ENCODE measurements at regions not wholly inside any gene's neighbourhood (a gene's known extent, or its start where the extent isn't known, plus 50 kb on each side); places are given as distances from the start of the nearest gene placed in this dataset.

DNA sequence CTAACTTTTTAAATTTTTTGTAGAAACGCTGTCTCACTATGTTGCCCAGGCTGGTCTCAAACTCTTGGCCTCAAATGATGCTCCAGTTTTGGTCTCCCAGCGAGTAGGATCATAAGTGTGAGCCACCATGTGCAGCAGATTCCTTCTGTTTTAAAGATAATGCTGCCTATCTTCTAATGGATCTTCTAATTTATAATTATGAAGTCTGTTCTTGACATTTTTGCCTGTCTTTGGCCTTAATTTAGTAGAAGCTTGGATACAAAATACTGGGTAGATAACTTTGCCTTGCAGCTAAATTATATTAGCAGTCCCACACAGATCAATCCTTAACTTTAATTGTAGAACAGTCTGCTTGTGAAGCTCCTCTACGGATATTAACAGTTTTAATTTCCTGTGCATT, 566.6 kb upstream of the CDH8 start:
- no peak for DNase-seq (ENCODE audit: low read depth, low spot score)

DNA sequence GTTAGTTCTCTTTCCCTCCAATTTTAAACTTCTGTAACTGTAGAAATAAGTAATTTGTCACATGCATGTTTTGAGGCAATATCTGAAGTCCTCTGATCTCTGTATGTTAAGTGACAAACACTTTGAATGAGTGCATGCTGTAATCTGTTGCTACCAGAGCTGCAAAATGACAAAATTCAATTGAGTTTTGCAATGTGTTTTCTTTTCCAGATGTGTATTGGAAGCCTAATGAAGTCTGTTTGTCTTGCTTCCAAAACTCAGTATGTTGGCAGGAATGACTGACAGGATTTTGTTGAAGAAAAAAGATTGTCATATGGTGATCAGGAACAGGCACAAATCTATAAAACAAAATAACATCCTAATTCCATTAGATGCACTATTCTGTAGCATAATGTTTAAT, 561.6 kb upstream of the CDH8 start:
- DNase-seq (ENCODE audit: low read depth, low spot score) = no peak

DNA sequence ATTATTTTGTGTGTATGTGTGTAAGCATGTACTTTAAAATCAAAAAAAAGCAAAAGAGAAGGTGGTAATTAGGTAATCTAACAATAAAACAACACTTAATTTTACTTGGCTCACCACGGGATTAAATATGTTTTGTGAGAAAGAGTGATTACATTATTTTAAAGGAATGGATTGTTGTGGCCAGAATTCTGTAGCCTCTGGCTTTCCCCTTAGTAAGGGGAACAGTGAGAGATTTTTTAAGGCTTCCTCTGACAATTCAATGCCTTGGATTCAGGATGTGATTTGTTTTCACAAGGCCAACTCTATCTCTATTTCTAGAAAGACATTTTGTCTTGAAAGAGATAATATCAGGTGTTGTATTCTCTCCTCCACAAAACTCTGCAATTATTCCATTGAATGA, 560.3 kb upstream of the CDH8 start:
- DNase-seq (ENCODE audit: low read depth, low spot score) = no peak

DNA sequence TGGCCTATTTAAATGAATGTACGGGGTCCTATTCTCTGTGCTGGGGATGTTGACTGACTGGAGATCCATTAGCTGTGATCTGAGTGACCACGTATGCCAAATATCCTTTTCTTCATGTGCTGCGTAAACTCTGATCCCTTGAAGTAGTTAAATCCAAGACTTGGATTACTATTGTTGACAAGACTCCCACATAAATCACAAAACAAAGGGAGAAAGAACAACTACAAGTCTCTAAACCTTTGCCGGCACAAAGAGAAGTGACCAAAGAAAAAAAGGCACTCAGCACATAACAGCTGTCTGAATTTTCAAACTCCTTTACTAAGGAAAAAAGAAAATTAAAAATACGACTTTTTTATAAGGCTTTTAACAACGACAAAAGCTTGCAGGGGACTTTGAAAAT, 559.9 kb upstream of the CDH8 start:
- no peak for DNase-seq (ENCODE audit: low read depth, low spot score)

DNA sequence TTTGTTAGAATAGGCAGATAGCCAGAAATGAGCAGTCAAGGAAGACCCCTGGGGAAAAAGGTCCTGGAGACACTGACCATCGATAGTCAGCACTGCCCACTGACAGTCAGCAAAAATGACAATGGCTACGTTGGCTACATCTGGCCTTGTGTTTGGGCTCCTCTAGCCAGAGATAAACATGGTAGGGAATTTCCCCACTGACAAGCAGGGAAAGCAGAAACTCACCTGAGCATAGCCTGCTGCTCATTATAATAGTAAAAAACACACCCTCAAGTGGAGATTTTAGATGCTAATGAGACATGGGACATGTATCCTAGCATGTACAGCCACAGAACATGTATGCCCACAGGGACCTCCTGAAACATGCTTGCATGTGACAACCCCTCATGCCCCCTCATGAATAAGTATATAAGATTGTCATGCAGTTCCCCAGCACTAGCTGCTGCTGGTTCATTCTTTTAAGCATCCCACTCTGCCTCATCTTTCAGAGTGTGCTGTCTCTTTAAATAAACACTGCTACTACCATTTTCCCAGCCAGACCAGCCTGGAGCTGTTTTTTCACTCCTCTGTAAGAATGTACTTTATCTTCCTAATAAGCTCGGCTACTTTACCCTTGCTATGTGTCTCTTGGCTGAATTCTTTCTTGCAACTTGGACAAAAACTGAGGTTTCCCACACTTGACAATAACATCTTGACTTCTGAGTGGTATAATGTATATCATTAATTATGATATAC, 550.1 kb upstream of the CDH8 start:
- DNase-seq (ENCODE audit: low read depth, low spot score) = no peak

DNA sequence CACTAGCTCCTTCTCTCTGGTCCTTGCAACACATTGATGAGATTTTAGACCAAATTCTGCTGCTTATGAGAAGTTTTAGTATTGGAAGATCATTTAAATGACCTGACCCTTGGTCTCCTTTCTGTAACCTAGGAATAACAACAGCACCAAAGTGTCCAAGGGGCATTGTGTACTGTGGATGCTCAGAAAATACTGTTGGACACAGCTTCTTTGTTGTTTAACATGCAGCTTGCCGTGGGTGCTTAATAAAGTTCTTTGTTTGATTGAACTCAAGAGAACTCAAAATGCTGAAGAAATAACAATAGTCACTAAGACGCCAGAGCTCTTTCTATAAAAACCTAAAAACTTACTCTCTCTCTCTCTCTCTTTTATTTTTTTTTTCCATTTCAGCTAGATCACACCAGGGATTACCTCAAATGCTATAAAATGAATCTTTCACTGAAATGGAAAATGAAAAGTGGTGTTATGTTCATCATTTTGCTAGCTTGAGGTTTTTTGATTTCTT, 548.9 kb upstream of the CDH8 start:
- no peak for DNase-seq (ENCODE audit: low read depth, low spot score)

DNA sequence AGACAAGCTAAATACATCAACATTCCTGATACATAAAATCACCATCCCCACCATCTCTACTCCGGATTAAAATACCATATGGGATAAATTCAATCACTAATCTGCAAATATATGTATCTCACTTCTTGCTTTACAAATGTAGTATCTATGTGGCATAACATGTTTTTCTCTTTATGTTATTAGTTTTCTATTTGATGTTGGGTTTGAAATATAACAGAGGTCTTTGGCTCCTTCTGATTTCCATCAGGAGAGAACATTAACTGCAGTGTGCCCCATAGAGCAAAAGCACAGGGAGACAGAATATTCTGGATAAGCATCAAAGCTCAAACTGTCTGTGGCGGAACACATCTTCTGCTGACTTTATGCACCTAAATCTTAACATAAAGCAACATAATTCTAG, 547.2 kb upstream of the CDH8 start:
- no peak for DNase-seq (ENCODE audit: low read depth, low spot score)

DNA sequence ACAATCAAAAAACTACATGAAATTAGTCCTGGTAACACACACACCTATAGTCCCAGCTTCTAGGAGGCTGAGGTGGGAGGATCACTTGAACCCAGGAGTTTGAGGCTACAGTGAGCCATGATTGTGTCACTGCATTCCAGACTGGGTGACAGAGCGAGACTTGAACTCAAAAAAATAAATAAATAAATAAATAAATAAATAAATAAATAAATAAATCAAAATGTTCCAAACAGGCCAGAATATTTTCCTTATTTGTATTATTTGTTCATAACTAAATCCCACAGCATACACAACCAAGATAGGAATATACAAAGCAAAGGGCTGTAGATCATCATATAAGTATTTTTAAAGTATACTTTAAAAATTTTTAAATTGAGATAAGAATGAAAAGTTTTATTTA, 537.2 kb upstream of the CDH8 start:
- no peak for DNase-seq (ENCODE audit: low read depth, low spot score)

DNA sequence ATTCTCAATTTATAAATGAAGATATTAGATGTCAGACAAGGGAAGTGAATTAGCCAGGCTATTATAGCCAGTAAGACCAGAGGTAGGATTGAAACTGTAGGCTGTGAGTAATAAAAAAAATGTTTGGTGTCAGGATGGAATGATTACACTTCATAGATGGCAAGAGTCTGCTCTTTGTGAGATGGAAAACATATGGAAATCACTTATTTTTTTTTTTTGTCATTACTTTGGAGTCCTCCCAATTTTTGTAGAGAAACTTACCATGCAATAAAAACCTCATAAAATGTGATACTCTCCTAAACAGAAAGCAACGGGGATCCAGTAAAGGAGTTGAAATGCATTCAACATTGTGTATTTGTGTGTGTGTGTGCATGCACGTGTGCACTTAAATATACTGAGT, 532.7 kb upstream of the CDH8 start:
- DNase-seq (ENCODE audit: low read depth, low spot score) = no peak

DNA sequence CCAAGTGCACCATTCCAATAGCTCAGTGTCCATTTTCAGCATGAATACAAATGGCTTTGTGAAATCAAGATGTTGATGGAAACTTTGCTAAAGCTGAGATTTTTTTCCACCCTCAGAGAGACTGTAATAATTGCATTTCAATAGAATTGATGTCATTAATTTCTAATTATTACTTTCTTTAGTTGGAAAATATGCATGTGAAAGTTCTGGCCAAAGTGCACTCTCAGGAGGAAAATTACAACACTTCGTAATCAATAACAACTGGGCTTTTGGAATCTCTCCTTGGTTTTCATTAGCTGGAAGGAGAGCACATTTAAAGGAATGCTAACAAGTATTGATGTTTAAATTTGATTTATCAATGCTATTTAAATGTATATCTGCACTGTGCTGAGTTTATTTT, 529.5 kb upstream of the CDH8 start:
- no peak for DNase-seq (ENCODE audit: low read depth, low spot score)

DNA sequence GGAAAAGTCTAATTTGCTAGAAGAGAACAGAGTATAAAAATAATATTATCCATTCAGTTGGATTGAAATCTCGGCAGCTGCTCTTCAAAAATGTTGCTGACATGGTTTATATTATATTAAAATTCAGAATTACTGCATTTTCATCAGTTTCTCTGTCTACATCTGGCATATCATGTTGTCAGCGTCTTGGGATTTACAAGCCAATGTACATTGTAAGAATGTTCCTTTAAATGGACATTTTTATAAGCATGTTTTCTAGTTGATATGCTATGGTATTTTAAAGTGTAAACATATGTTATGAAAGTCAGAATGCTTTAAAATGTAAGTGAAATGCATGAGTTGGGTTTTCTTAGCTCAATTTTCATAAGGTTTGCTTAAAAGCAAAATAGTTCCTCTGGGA, 528.1 kb upstream of the CDH8 start:
- DNase-seq (ENCODE audit: low read depth, low spot score) = no peak

DNA sequence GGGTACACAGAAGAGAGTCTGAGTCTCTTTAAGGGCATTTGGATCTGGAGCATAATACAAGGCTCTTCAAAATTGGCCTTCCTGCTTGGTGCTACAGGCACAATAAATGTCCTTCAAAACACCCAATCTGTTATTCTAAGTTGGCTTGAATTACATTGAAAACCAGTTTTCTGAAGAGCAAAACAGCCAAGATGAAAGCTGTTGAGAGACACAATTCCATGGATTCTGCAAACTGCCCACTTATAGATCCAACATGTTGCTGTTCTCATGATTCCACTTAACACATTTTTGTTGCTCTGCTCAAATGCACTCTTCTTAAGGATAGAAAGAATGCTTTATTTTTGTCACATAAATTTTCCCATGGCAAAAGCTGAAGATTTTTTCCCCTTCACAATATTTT, 525.9 kb upstream of the CDH8 start:
- DNase-seq (ENCODE audit: low read depth, low spot score) = no peak

DNA sequence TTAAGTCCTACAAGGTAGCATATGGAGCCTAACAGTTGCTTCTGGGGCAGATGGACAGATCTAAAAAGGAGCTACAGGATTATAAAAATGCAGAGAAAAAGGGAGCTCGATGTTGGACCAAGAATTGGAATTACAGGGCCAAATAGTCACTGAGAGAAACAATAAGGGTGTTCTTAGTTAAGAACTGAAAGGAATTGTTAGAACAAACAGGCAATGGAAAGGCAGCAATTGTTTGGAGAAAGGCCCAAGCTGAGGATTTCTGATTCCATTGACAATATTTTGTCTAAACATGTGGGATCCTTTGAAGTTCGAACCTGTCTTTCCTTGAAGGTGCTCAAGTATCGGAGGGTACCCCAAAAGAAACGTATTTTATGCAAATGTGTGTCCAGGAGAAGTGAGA, 513.6 kb upstream of the CDH8 start:
- no peak for DNase-seq (ENCODE audit: low read depth, low spot score)

DNA sequence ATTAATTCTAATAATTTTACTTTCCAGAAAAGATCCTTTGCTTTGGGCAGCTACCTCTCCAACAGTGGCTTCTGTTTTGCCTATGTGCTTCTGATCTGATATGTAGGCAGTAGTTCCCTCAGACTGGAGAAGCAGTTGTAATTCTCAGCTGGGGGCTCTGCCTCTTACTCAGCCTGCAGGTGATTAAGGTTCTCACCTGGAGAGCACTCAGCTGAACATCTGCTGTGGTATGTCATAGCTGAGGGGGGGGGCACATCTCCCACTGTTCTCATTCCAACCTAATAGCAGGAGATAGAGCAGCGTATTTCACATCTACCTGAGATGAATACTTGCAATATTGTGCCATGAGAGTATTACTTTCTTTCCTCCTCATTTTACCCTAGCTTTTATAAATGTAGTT, 511.9 kb upstream of the CDH8 start:
- DNase-seq (ENCODE audit: low read depth, low spot score) = no peak

DNA sequence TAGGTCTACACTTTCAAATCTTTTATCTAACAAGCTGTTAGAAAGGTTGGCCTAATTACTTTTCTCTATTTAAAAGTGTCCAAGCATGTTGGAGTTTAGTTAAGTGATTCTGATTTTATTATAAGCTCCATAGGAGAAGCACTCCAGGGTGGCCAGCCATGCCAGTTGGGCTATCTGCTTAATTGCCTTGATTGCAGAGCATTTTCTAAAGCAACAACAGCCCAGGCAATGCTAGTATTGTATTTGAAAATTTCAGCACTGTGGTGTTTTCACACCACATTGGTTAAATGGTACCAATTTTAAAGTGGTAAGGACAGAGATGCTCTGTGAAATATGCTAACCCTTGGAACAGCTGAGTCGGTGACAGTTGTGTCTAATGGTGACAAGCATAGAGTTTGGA, 510.5 kb upstream of the CDH8 start:
- DNase-seq (ENCODE audit: low read depth, low spot score) = no peak

DNA sequence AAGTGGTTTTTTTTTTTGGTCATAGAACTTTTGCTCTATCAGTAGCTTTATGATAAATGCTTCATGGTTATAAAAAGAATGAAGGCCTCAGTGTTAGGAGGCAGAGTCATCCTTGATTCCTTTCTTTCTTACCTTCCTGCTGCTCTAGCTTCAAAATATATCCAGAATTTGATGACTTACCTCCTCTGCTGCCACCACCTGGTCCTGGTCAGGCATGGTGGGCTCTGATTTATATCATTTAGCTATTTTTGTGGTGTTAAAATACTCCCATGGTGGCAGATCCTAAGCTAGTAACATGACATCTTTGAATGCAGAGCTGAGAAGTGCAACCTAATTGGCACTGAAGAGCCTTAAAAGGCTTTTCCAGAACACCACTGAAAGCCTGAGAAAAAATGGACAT, 508.8 kb upstream of the CDH8 start:
- DNase-seq (ENCODE audit: low read depth, low spot score) = no peak

DNA sequence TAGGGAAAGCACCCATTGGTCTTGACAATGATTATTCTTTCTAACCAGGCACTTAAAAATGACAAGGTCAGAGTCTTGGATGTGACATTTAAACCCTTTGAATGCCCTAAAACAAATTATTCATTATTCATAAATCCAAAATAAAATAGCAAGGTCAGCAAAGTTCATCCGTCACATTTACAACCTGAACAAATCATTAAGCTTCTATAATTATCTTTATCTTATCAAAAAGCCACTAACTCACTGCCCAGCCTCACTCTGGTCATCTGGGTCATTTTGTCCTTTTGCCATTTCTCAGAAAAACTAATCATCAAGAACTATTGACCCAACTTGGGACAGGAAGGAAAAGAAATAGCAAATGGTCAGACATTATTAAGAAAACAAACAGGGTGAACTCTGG, 507.3 kb upstream of the CDH8 start:
- no peak for DNase-seq (ENCODE audit: low read depth, low spot score)

DNA sequence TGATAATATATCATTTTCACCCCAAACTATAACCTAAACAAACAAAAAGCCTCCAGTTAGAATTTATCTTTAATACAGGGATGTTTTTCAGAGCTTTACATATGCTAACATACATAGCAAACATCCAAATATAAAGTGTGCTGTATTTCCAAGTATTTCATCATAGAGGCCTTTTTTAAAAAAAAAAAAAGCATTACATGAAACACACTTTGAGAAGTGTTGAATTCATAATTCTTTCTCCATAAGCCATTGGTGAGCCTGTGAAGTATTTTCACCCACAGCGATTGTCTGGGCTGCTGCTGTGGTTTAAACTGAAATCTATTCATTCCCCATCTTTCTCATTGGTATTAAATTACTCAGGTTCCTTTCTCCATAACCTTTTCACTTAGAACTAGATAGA, 503.4 kb upstream of the CDH8 start:
- DNase-seq (ENCODE audit: low read depth, low spot score) = no peak

DNA sequence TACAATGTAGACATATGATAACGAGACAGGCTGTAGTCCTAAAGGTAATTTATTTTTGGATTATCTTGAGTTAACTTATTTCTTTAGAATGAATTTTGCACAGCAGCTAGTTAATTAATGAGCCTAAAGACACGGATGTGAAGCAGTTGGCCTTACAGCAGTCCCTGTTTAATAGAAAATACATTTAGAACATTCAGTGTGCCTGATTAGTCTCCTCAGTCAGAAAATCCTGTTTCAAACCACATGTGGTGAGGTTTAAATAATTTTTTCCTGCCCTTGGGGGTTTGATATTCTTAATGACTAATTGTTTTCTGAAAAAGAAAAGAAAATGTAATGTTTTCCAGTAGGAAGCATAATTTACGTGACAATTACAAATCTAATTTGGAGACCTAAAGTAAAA, 494.2 kb upstream of the CDH8 start:
- DNase-seq (ENCODE audit: low read depth, low spot score) = no peak

DNA sequence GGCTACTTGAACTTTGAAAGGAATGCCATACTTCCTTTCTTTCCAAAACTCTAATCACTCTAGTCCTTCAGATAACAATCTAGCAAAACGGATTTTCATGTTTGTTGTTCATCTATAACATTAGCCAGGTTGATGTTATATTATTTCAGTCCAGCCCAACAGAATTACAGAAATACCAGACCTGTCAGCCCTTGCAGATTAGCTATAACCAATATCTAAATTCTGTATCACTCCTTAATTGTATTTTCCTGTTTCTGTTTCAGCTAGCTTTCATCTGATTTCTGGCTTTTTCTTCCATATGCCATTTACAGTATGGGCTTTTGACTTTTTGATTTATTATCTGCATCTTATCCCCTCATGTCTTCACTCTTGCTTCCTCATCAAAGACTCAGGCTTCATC, 479.8 kb upstream of the CDH8 start:
- DNase-seq (ENCODE audit: low read depth, low spot score) = no peak

DNA sequence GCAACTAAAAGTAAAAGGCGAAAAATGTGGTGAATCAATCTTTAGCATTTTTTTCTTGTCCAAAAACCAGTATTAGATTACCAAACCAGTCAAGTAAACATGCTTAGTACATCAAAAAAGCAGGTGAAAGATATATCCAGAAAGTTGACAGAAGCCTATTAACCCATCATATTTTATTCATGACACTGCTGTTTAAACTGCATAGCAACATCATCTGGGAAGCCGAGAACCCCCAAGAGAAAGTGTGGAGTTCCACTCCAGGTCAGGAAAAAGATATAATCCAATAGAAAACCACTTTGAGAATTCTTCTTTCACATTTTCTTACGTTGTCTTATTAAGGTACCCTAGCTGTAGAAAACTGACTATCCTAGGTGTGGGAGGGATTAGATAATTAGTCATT, 466.8 kb upstream of the CDH8 start:
- no peak for DNase-seq (ENCODE audit: low read depth, low spot score)

DNA sequence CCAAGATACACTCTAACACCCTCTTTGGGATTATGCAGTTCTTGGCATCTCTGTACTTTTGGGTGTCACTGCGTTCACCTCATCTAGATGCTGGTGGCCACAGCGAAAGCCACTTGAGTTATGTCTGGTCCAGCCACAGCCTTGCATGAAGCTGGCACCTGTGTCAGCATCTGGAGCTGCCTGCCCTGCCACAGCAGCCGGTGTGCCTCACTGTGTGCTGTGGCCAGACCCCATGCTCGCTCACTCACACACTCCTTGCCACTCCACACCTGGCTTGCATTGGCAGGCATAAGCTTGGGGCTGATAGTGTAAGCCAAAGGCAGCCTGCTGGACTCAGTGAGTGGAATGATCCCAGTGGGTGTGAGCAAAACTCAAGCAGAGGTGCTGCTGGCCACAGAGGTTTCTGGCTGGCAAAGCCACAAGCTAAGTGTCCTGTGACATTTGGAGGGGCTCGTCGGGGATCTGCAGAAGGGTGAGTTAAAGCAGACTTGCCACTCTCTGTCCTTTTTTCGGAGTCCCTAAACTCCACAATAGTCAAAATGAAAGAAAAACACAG, 442.7 kb upstream of the CDH8 start:
- DNase-seq (ENCODE audit: low read depth, low spot score) = no peak

DNA sequence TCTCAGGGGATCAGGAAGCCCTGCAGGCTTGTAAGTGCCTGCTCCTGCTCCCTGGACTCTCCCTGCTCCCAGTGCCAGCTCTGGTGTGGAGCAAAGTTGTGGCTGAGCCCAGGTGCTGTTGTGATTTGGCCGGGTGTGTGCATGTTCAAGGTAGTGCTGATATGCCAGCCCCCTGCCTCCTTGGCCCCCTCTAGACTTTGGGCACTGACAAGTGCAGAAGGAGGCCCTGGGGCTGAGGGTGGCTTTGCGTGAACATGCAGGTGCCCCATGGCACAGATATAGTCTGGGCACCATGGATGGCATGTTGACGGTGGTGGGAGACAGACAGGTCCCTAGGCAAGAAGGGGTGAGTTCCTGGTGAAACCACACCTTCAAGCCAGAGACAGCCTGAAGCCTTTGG, 441.6 kb upstream of the CDH8 start:
- DNase-seq (ENCODE audit: low read depth, low spot score) = no peak

DNA sequence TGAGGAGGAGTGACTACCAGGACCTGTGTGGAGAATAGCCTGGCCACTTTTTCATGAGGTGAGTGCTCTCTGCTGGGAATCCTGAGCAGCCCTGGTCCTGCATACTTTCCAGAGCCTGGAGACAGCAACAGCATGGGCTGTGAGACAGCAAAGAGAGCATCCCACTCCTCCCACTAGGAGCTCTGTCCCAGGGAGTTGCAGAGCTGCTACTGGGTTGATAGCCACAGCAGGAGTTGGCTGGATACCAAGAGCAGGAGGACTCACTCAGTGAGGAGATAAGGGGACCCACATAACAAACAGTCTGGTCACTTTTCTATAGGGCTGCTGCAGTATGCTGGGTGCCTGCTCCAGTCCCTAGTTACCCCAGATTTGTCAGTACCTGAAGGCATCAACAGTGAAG, 439.3 kb upstream of the CDH8 start:
- DNase-seq (ENCODE audit: low read depth, low spot score) = no peak
